ENCODE measurements at regions not wholly inside any gene's neighbourhood (a gene's known extent, or its start where the extent isn't known, plus 50 kb on each side); places are given as distances from the start of the nearest gene placed in this dataset.

- intact Hi-C loops (cut with micrococcal nuclease; ENCODE audit: unreplicated experiment), result no loop called here
- no TSS peak for BruUV-seq (replicated peaks)
- ATAC-seq, result no peak
- Histone ChIP-seq H3K9me3 (ENCODE audit: low read length) (no peaks in the 10 kb centered on the region), H3K4me3 (replicated peaks in 1 of 3; ENCODE audit: insufficient read depth in 1 of 3, low read depth in 2 of 3, low read length in 3 of 3) (no peak overlapping the region), H3K4me1 (ENCODE audit: insufficient read depth, low read length) (no peaks in the 10 kb centered on the region), H3K79me2 (ENCODE audit: insufficient read depth, low read length) (no peaks in the 10 kb centered on the region), H4K20me1 (ENCODE audit: insufficient read depth, low read length) (no peaks in the 10 kb centered on the region), H2AFZ (ENCODE audit: low read length) (no peak overlapping the region), H3K4me2 (ENCODE audit: low read depth, low read length) (no peak overlapping the region), H3K9ac (ENCODE audit: insufficient read depth, low read depth, low read length) (no peak overlapping the region), H3K27ac (ENCODE audit: extremely low read length, insufficient read depth, low read length) (no peak overlapping the region), H3K27me3 (ENCODE audit: control insufficient read depth in 1 of 2, insufficient read depth in 2 of 2, low read length in 2 of 2) (no peaks in the 10 kb centered on the region), H3K36me3 (replicated peaks in 1 of 2; ENCODE audit: control insufficient read depth in 1 of 2, insufficient read depth in 2 of 2, low read length in 2 of 2) (no peaks in the 10 kb centered on the region)
- in situ Hi-C loops (cut with HindIII; ENCODE audit: extremely low pct_ligation_motif_present, low pct_unique_long_range_greater_than_20kb), result no loop called here
- ChIA-PET CTCF (ENCODE audit: low intra/inter-chr PET ratio, low total read pairs) (no interaction called here), POLR2A (no interaction called here)
- TF ChIP-seq SRSF1 (optimal IDR thresholded peaks at IDR 0.05; ENCODE audit: low read depth, low read length) (no peak), ZNF709 (CRISPR knock-in tag; IDR thresholded peaks at IDR 0.05) (no peak), MAFK (conservative IDR thresholded peaks at IDR 0.05 in 1 of 2, IDR thresholded peaks at IDR 0.05 in 1 of 2; ENCODE audit: low read length in 2 of 2) (no peak), ZNF580 (CRISPR knock-in tag; IDR thresholded peaks at IDR 0.05; ENCODE audit: borderline replicate concordance, low read depth) (no peak), JUN (CRISPR knock-in tag; IDR thresholded peaks at IDR 0.05) (no peak), BCL6 (CRISPR knock-in tag; IDR thresholded peaks at IDR 0.05) (no peak), ZNF503 (CRISPR knock-in tag; IDR thresholded peaks at IDR 0.05) (no peak)
- no peak for DNase-seq (ENCODE audit: low spot score)
- no peak for FAIRE-seq
- WGBS (ENCODE audit: low lambda C conversion rate), result 33% methylated on average over 3 of the region's 3 CpGs
Observed at GRCh38 chr11:15547685-15548084, 433.0 kb downstream of the INSC start.
